PC-3 (cell line): ENCODE measurements at regions not wholly inside any gene's neighbourhood (a gene's known extent, or its start where the extent isn't known, plus 50 kb on each side); places are given as distances from the start of the nearest gene placed in this dataset.

Experiments
- ATAC-seq: fragments of 200-7000 bp; cut with Tn5 transposase; 2 replicates; pipeline ENCODE4 v1.9.1; 2020; ENCODE audit warnings: mild to moderate bottlenecking, moderate library complexity
- BruUV-seq: library from RNA; stranded (reverse); fragments of 400-500 nt; replicated peaks from 2 replicates; lab custom pipeline; 2021; lab: Mats Ljungman, UMichigan
- CTCF ChIA-PET: fragments of 300-600 bp; sonication (Branson Sonifier 250); formaldehyde crosslinking; loops from one replicate; lab custom pipeline; 2022; ENCODE audit warnings: antibody characterized with exemption; lab: Charles Lee
- POLR2A ChIA-PET: fragments of 300-600 bp; sonication (Branson Sonifier 250); formaldehyde crosslinking; loops from one replicate; lab custom pipeline; 2022; ENCODE audit warnings: antibody characterized with exemption; ENCODE audit not compliant: unreplicated experiment; lab: Charles Lee
- DNase-seq: peaks from one replicate; pipeline ENCODE4 v3.0.0-alpha.2; 2015
- H2AFZ ChIP-seq: fragments of 300-600 bp; sonication (generic); 2 replicates; pipeline ENCODE4 v1.6.0; 2016; ENCODE audit warnings: antibody characterized with exemption, low read length
- H3F3A ChIP-seq: fragments of 300-600 bp; sonication (generic); one replicate; pipeline ENCODE4 v1.6.0; 2017; ENCODE audit warnings: antibody characterized with exemption, low read length, control low read depth, mild to moderate bottlenecking; ENCODE audit not compliant: unreplicated experiment
- H3K27ac ChIP-seq: fragments of 300-600 bp; sonication (generic); 2 replicates; pipeline ENCODE4 v1.5.1; 2016; ENCODE audit warnings: mild to moderate bottlenecking, low read length
- H3K27me3 ChIP-seq: fragments of 300-600 bp; sonication (generic); 2 replicates; pipeline ENCODE4 v1.6.1; 2016; ENCODE audit warnings: low read length, mixed read lengths
- H3K36me3 ChIP-seq: fragments of 300-600 bp; sonication (generic); 2 replicates; pipeline ENCODE4 v1.6.1; 2016; ENCODE audit warnings: low read depth, mixed run types, low read length, mixed read lengths
- H3K4me1 ChIP-seq: fragments of 300-600 bp; sonication (generic); 2 replicates; pipeline ENCODE4 v1.5.1; 2016; ENCODE audit warnings: low read length; ENCODE audit not compliant: insufficient read depth
- H3K4me2 ChIP-seq: fragments of 300-600 bp; sonication (generic); 2 replicates; pipeline ENCODE4 v1.6.0; 2016; ENCODE audit warnings: low read length
- H3K4me3 ChIP-seq: fragments of 300-600 bp; sonication (generic); 2 replicates; pipeline ENCODE4 v1.5.1; 2016; ENCODE audit warnings: mild to moderate bottlenecking, low read length, mixed read lengths
- H3K79me2 ChIP-seq: fragments of 300-600 bp; sonication (generic); 2 replicates; pipeline ENCODE4 v1.6.1; 2017; ENCODE audit warnings: low read length, mixed read lengths
- H3K9ac ChIP-seq: fragments of 300-600 bp; sonication (generic); 2 replicates; pipeline ENCODE4 v1.6.0; 2016; ENCODE audit warnings: mild to moderate bottlenecking, low read length
- H3K9me2 ChIP-seq: fragments of 300-600 bp; sonication (generic); replicated peaks from 2 replicates; pipeline ENCODE4 v1.6.1; 2016; ENCODE audit warnings: mixed run types, low read length, mixed read lengths
- H3K9me3 ChIP-seq: fragments of 300-600 bp; sonication (generic); 2 replicates; pipeline ENCODE4 v1.6.1; 2016; ENCODE audit warnings: low read length, mixed read lengths
- H4K20me1 ChIP-seq: fragments of 300-600 bp; sonication (generic); 2 replicates; pipeline ENCODE4 v1.6.1; 2016; ENCODE audit warnings: low read length, mixed read lengths
- EZH2 ChIP-seq: fragments of 300-600 bp; sonication (generic); IDR thresholded peaks from one replicate; pipeline ENCODE4 v1.6.1; 2017; ENCODE audit warnings: antibody characterized with exemption, mild to moderate bottlenecking, low read length; ENCODE audit not compliant: unreplicated experiment
- EZH2phosphoT487 ChIP-seq: fragments of 300-600 bp; sonication (generic); IDR thresholded peaks from 2 replicates; pipeline ENCODE4 v1.6.1; 2018; ENCODE audit warnings: mild to moderate bottlenecking, antibody characterized with exemption, low read length, borderline replicate concordance
- intact Hi-C: fragments of 100-400 bp; cut with micrococcal nuclease; formaldehyde crosslinking; loops from 2 replicates; pipeline ENCODE4 v1.9.0; 2023
- TF ChIP-seq, protein P1 (sequence below): fragments of 300-600 bp; sonication (generic); conservative IDR thresholded peaks from 2 replicates; pipeline ENCODE4 v1.5.1; 2017; ENCODE audit warnings: antibody characterized with exemption, low read depth, mild to moderate bottlenecking, low read length

DNA sequence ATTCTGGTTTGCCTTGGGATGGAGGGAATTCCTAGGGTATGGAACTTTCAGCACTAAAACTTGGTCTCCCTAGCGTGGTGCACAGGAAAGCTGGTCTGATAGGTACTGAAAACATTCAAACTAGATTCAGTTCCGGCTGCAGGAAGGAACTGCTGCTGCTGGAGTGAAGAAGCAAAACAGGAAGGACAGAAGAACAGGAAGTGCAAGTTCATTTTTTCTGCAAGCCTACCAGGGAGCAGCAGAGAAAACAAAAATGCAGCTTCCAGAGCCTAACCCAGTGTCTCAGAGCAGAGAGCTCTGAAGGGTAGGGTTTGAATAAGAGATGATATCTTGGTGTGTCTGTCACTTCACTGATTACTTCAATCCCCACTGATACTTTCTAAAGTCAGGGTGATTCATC lies 165.2 kb downstream of the VRK1 start:
- TF ChIP-seq EZH2 (no peak), EZH2phosphoT487 (no peak)
- TF ChIP-seq, protein P1, sequence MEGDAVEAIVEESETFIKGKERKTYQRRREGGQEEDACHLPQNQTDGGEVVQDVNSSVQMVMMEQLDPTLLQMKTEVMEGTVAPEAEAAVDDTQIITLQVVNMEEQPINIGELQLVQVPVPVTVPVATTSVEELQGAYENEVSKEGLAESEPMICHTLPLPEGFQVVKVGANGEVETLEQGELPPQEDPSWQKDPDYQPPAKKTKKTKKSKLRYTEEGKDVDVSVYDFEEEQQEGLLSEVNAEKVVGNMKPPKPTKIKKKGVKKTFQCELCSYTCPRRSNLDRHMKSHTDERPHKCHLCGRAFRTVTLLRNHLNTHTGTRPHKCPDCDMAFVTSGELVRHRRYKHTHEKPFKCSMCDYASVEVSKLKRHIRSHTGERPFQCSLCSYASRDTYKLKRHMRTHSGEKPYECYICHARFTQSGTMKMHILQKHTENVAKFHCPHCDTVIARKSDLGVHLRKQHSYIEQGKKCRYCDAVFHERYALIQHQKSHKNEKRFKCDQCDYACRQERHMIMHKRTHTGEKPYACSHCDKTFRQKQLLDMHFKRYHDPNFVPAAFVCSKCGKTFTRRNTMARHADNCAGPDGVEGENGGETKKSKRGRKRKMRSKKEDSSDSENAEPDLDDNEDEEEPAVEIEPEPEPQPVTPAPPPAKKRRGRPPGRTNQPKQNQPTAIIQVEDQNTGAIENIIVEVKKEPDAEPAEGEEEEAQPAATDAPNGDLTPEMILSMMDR: no peak
- ChIA-PET POLR2A (no interaction called here), CTCF (no interaction called here)
- no peak overlapping the region for H3K4me2 ChIP-seq
- no TSS peak for BruUV-seq
- no peak overlapping the region for H3K4me3 ChIP-seq
- DNase-seq: no peak
- no peaks in the 10 kb centered on the region for H3K36me3 ChIP-seq
- H3K9me2 ChIP-seq: no peaks in the 10 kb centered on the region
- H3K9me3 ChIP-seq: no peaks in the 10 kb centered on the region
- H3K79me2 ChIP-seq: no peaks in the 10 kb centered on the region
- H4K20me1 ChIP-seq: no peaks in the 10 kb centered on the region
- intact Hi-C loops: no loop called here
- no peak overlapping the region for H3K9ac ChIP-seq
- no peaks in the 10 kb centered on the region for H3F3A ChIP-seq
- ATAC-seq: no peak
- no peak overlapping the region for H2AFZ ChIP-seq
- H3K4me1 ChIP-seq: no peaks in the 10 kb centered on the region
- no peaks in the 10 kb centered on the region for H3K27me3 ChIP-seq
- no peak overlapping the region for H3K27ac ChIP-seq

DNA sequence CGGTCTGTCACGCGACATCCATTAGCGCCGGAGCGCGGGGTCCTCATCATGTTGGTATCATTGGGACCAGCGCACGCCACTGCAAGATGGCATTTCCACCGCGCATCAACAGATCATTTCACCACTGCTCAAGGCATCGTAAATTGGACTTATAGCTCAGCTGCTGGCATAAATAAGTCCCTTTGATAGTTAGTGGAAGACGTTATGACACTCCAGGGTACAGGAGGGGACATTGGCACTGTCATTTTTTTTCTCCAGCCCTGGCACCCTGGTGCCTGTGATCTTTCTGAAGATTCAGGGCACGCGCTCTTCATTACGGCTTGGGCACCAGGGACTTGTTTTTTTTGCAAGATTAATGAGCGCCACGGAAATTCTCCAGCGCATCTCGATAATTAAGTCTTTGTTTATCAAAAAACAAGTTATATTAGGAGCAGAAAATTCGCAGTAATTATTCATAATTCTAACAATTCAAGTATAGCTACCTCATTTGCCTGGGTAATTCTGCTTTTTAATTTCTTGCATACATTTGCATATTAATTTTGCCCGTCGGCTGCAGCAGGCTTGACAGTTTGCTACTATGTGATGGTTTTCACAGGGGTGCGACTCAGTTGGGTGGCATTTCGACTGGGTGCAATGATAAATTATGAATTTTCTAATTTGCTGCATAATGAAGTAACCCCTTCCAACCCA lies 167.7 kb downstream of the VRK1 start:
- TF ChIP-seq EZH2phosphoT487 (no peak), EZH2 (no peak)
- TF ChIP-seq, protein P1: no peak
- Histone ChIP-seq H3K4me3 (no peak overlapping the region), H3K27ac (no peak overlapping the region), H3K9ac (no peak overlapping the region), H4K20me1 (no peaks in the 10 kb centered on the region), H2AFZ (no peak overlapping the region), H3F3A (no peaks in the 10 kb centered on the region), H3K36me3 (peaks cover 5% of the 10 kb centered on the region; the same call in 1 of the 2 replicates), H3K9me2 (no peaks in the 10 kb centered on the region), H3K4me1 (no peaks in the 10 kb centered on the region), H3K79me2 (no peaks in the 10 kb centered on the region), H3K4me2 (no peak overlapping the region), H3K9me3 (peaks cover 7% of the 10 kb centered on the region; the same call in 1 of the 2 replicates), H3K27me3 (no peaks in the 10 kb centered on the region)
- ChIA-PET POLR2A (no interaction called here), CTCF (no interaction called here)
- intact Hi-C loops: no loop called here
- DNase-seq: no peak
- BruUV-seq: no TSS peak
- ATAC-seq: no peak

DNA sequence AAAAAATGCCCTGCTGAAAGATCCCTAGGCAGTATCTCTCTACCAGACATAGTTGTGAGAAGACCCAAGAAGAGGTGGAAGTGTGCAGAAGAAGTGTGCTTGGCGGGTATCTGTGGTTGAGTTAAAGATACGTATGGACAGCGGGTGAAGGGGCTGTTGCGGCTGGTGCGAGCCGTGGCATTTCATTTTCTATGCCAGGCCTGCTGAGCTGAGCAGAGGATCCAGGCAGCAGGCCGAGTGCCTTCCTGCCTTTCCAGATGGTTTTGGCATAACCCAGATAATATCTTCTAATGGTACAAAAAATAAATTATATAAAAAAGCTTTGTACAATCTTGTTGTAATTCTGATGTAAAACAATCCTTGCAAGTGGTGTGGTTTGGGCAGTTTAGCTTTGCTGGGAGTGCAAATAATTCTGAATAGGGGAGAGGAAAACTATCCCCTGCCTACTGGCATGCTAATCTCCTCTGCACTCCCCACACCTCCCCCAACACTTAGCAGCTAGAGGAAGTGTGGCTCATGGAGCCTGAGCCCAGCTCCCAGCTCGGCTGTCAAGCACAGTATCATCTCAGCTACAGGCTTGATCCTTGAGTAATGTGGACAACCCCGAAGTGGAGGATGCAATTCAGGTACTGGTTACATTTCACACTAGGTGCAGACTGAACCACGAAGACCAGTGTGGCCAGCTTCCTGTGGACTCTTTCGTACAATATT lies 168.9 kb downstream of the VRK1 start:
- peaks cover 7% of the 10 kb centered on the region; the same call in 1 of the 2 replicates for H3K9me3 ChIP-seq
- BruUV-seq: no TSS peak
- H3F3A ChIP-seq: no peaks in the 10 kb centered on the region
- POLR2A ChIA-PET: no interaction called here
- TF ChIP-seq EZH2phosphoT487: no peak
- no peak for TF ChIP-seq EZH2
- TF ChIP-seq, protein P1: no peak
- peaks cover 5% of the 10 kb centered on the region; the same call in 1 of the 2 replicates for H3K36me3 ChIP-seq
- no peak overlapping the region for H2AFZ ChIP-seq
- no peak overlapping the region for H3K9ac ChIP-seq
- no peaks in the 10 kb centered on the region for H3K9me2 ChIP-seq
- no peaks in the 10 kb centered on the region for H3K79me2 ChIP-seq
- H3K27ac ChIP-seq: no peak overlapping the region
- CTCF ChIA-PET: no interaction called here
- ATAC-seq (no peak), DNase-seq (no peak)
- no peak overlapping the region for H3K4me3 ChIP-seq
- intact Hi-C loops: no loop called here
- H4K20me1 ChIP-seq: no peaks in the 10 kb centered on the region
- no peak overlapping the region for H3K4me2 ChIP-seq
- H3K4me1 ChIP-seq: no peaks in the 10 kb centered on the region
- H3K27me3 ChIP-seq: no peaks in the 10 kb centered on the region
